HG03108 (cell line): ENCODE measurements at regions not wholly inside any gene's neighbourhood (a gene's known extent, or its start where the extent isn't known, plus 50 kb on each side); places are given as distances from the start of the nearest gene placed in this dataset.
"Not testable (repeated sequence)": the region's sequence is repeated elsewhere in the genome, so short reads cannot be mapped to it uniquely, and the experiment has no call there.

ENCODE experiments used
- ATAC-seq: cut with Tn5 transposase; IDR thresholded peaks from one replicate; pipeline ENCODE4 v1.9.1; 2021; ENCODE audit warnings: moderate library complexity; ENCODE audit not compliant: unreplicated experiment

- ATAC-seq = no peak
Measured at GRCh38 chr1:177891809-177892208, 78.0 kb downstream of the SEC16B start.

- no peak for ATAC-seq
Measured at GRCh38 chr1:177890479-177890878, 79.4 kb downstream of the SEC16B start.

GRCh38 chr1:177884479-177885021 lies 85.3 kb downstream of the SEC16B start:
- no peak for ATAC-seq

- ATAC-seq = no peak
Measured at GRCh38 chr1:177883581-177883980, 86.3 kb downstream of the SEC16B start.

- ATAC-seq = no peak
Measured at GRCh38 chr1:177880339-177880891, 89.4 kb downstream of the SEC16B start.

GRCh38 chr1:177877086-177877485 lies 92.8 kb downstream of the SEC16B start:
- ATAC-seq = no peak

- ATAC-seq = no peak
Measured at GRCh38 chr1:177873238-177873637, 96.6 kb downstream of the SEC16B start.

- no peak for ATAC-seq
Measured at GRCh38 chr1:177872308-177872900, 97.5 kb downstream of the SEC16B start.

GRCh38 chr1:177871613-177872307 lies 98.1 kb downstream of the SEC16B start:
- no peak for ATAC-seq

- ATAC-seq = no peak
Measured at GRCh38 chr1:177869586-177869985, 100.3 kb downstream of the SEC16B start.

GRCh38 chr1:177869011-177869410 lies 100.8 kb downstream of the SEC16B start:
- ATAC-seq = not testable (repeated sequence)

GRCh38 chr1:177865807-177866206 lies 104.1 kb downstream of the SEC16B start:
- ATAC-seq = no peak

- ATAC-seq = no peak
Measured at GRCh38 chr1:177864538-177865305, 105.1 kb downstream of the SEC16B start.

- ATAC-seq = no peak
Measured at GRCh38 chr1:177863796-177864195, 106.1 kb downstream of the SEC16B start.

GRCh38 chr1:177862916-177863315 lies 106.9 kb downstream of the SEC16B start:
- no peak for ATAC-seq

GRCh38 chr1:177859572-177859971 lies 110.3 kb downstream of the SEC16B start:
- ATAC-seq = no peak

GRCh38 chr1:177858332-177858821 lies 111.5 kb downstream of the SEC16B start:
- ATAC-seq = no peak

GRCh38 chr1:177857285-177857684 lies 112.6 kb downstream of the SEC16B start:
- ATAC-seq = no peak

GRCh38 chr1:177854951-177855350 lies 114.9 kb downstream of the SEC16B start:
- no peak for ATAC-seq

- ATAC-seq = no peak
Measured at GRCh38 chr1:177849579-177850290, 120.1 kb downstream of the SEC16B start.

- no peak for ATAC-seq
Measured at GRCh38 chr1:177849130-177849529, 120.7 kb downstream of the SEC16B start.
